GM19238 (cell line): ENCODE measurements at regions not wholly inside any gene's neighbourhood (a gene's known extent, or its start where the extent isn't known, plus 50 kb on each side); places are given as distances from the start of the nearest gene placed in this dataset.

ENCODE experiments used
- DNase-seq: peaks from one replicate; pipeline ENCODE4 v3.0.0; 2011; ENCODE audit warnings: low spot score; ENCODE audit not compliant: insufficient read length

GRCh38 chr16:86969716-86970115 is 347.5 kb downstream of the C16orf95 start:
- DNase-seq, result no peak

DNA sequence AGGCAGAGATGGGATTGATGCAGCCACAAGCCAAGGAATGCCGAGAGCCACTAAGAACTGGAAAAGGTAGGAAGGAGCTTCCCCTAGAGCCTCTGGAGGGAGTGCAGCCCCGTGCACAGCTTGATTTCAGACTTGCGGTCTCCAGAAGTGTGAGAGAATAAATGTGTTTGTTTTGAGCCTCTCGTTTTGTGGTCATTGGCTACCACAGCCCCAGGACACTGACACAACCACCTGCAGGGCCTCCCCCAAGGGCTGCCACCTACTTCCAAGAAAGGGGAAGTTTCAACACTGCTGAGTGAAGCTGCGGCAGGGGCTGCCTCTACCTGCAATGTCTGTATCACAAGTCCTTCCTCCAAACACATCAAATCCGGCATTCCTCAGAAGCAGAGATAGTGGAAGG is 346.9 kb downstream of the C16orf95 start:
- DNase-seq, result no peak

DNA sequence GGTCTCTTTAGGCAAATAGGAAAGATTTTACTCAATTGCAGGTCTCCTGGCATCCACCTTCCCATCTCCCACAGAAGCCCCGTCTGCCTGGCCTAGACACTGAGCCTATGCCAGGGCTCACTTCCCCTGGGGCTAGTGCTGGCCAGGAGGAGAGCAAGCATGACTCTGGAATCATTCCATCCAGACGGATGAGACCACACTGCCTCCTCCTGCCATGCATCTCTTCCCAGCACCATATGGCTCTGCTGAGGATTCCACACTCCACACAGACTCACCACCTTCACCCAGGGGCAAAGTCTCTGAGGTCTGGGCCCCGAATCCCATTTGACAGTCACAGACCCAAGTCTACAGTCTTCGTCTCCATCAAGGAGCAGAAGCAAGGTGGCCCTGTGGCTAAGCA is 346.5 kb downstream of the C16orf95 start:
- no peak for DNase-seq

DNA sequence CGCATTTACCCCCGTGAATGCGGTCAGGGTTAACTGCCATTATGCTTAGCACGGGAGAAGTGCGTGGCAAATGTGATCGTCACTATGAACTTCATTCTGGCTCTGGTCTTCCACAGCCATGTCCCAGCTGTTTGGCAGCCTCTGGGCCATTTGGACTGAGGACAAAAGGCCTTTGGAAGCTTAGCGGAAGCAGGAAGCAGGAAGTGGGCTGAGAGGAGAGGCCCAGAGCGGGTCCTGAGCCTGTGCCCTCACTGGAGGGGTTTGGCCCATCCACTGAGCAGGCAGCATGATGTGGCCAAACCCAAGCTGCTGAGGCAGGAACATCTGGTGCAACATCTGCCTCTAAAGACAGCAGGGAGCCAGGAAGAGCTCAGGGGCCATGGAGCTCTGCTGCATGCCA is 345.9 kb downstream of the C16orf95 start:
- no peak for DNase-seq

DNA sequence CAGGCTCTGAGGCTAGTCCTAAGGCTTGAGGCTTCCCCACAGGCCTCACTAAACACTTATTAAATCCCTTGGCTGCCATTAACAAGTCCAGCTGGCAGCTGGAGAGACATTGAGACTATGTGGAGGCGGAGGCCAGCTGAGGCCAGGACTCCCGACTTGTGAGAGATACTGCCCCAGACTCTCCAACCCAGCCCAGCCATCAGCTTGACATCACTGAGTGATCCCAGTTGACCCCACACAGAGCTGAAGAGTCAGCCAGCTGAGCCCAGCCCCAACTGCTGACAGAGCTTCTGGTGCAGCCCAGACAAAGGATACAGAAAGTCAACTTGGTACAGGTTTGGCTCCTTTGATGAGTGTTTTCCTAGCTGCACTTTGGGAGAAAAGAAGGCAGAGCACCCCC is 343.1 kb downstream of the C16orf95 start:
- no peak for DNase-seq

DNA sequence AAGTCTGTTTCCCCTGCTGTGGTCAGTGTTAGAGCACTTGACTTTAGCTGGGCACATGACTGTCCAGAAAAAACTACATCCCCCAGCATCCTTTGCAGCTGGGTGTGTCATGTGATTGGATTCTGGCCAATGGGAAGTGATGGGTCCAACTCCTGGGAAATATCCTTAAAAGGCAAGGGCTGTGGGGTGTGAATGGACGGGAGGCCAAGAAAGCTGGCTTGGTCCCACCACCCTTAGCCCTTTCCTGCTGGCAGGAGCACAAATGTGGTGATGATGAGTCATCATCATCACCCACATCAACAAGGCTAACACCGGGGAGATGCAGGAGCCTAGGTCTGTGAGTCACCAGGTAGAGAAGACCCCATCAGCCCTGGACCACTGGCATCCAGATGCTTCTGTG is 341.7 kb downstream of the C16orf95 start:
- DNase-seq, result no peak

GRCh38 chr16:86977076-86977676 is 340.0 kb downstream of the C16orf95 start:
- no peak for DNase-seq

GRCh38 chr16:86978445-86979030 is 338.7 kb downstream of the C16orf95 start:
- no peak for DNase-seq

GRCh38 chr16:86979061-86979460 is 338.1 kb downstream of the C16orf95 start:
- no peak for DNase-seq

DNA sequence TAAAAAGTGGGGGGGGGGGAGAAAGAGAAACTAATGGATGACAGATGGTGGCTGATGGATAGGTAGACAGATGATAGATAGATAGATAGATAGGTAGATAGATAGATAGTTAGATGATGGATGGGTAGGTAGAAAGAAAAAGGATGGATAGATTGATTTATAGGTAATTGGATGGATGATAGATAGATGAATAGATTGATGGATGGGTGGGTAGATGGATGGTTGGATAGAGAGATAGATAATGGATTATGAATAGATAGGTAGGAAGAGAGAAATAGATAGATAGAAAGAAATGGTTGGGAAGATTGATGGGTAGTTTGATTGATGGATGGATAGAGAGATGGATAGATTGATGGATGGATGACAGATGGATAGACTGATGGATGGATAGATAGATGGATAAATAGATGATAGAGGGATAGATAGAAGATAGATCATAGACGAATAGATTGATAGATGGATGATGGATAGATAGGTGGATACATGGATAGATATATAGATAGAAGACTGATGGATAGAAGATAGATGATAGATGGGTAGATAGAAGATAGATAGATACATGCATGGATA is 337.1 kb downstream of the C16orf95 start:
- no peak for DNase-seq

GRCh38 chr16:86980644-86981043 is 336.5 kb downstream of the C16orf95 start:
- DNase-seq, result no peak

DNA sequence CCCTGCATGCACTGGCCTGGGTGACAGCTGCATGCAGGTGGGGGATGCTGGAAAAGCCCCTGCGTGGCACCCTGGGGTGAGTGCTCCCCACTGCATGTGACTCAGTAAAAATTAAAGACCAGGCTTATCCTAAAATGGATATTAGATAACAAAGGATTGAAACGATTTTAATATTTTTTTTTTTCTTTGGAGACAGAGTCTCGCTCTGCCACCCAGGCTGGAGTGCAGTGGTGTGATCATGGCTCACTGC is 334.9 kb downstream of the C16orf95 start:
- no peak for DNase-seq

DNA sequence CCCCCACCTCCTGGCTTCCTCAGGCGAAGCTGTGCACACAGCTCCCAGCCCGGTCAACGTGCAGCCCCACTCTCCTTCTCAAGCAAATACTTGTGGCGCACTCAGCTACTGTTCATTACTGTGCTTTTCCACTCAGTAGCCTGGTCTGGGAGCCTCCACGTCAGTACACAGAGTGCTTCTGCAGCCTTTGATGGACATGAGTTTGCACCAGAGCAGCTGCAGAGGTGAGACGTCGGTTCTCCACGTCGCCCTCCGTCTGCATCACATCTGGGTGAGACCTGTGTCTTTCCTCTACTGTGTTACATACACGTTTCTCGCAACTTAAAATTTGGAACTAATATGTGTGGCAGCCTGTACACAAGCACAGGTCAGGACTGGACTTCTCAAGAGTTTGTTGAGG is 334.3 kb downstream of the C16orf95 start:
- DNase-seq, result no peak

DNA sequence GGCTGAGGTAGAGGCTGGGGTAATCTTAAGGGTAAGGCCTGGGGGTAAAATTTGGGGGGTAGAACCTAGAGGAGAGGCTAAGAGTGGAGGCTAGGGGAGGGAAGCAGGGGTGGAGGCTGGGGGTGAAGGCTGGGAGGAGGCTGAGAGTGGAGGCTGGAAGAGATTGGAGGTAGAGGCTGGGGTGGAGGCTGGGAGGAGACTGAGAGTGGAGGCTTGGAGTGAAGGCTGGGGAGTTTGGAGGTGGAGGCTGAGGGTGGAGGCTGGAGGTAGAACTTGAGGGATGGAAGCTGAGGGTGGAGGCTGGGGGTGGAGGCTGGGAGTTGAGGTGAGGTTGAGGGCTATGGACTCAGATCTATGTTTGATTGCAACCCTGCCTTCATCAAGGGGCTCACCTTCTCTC is 333.6 kb downstream of the C16orf95 start:
- no peak for DNase-seq

DNA sequence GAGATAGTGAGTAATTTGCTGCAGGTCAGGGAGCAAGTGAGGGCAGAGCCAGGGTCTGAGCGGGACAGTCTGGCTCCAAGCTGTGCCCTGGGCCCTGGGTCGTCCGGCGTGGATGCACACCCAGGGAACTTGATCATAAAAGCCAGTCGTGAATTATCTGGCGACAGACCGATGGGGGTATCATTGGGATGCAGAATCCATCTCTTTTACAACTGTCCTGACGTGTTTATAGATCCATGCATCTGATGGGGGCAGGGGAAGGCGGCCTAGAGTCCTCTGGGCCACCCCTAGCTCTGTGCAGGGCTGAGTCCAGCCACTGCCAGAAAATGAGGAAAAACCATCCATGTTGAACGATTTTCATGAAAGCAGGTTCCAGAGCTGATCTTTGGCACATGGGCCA is 332.8 kb downstream of the C16orf95 start:
- no peak for DNase-seq

GRCh38 chr16:86984991-86985647 is 332.1 kb downstream of the C16orf95 start:
- no peak for DNase-seq

DNA sequence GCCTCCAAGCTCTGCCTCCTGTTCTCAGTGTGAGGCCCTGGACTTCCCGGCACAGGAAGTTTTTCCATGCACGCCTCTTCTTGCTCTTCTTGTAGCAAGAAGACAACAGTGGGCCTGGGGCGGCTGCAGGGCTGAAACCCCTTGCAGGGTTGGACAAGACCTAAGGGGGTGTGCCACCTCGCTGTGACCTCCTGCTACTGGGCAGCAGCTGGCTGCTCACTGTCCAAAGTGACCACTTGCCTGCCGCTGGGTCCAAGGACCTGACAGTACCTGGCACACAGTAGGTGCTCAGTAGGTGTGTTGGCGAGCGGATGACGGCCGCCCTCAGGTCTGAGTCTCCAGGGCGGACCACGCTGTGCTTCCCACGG is 331.6 kb downstream of the C16orf95 start:
- no peak for DNase-seq

DNA sequence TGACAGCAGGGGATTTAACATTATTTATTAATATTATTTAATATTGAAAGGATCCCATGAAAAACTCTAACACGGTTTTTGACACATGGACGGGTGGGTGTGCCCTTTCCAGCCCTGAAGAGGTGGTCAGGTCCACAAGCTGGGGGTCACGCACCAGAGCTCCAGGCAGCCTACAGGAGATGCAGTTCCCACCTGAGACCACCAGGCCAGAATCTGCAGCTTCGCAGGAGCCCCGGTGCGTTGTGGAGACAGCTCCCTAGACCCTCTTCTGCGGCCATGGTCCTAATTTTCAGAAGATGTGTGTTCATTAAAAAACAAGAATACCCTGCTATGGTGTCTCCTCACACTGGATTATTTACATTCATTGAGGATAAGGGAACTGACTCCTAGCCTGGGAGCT is 331.1 kb downstream of the C16orf95 start:
- no peak for DNase-seq

- DNase-seq, result no peak
Observed at GRCh38 chr16:86986809-86987487, 330.2 kb downstream of the C16orf95 start.

GRCh38 chr16:86987746-86988670 is 329.2 kb downstream of the C16orf95 start:
- no peak for DNase-seq

- no peak for DNase-seq
Observed at GRCh38 chr16:86988920-86989696, 328.1 kb downstream of the C16orf95 start.
